Fibroblast of pulmonary artery (primary cell): ENCODE measurements at regions not wholly inside any gene's neighbourhood (a gene's known extent, or its start where the extent isn't known, plus 50 kb on each side); places are given as distances from the start of the nearest gene placed in this dataset.

Experiments used
- DNase-seq: peaks from one replicate; pipeline ENCODE4 v3.0.0-alpha.2; 2010; ENCODE audit warnings: low read depth
- H3K4me3 ChIP-seq: replicated peaks from 2 replicates; pipeline ENCODE4 v1.5.1; 2011; ENCODE audit warnings: low read depth, mild to moderate bottlenecking, control low read depth, low read length, moderate library complexity
- TF ChIP-seq, protein P1 (sequence below): IDR thresholded peaks from 2 replicates; pipeline ENCODE4 v1.5.1; 2011; ENCODE audit warnings: mild to moderate bottlenecking, control low read depth, low read length, inconsistent platforms; ENCODE audit errors: missing control alignments

- H3K4me3 ChIP-seq = no peak overlapping the region
- TF ChIP-seq, protein P1, sequence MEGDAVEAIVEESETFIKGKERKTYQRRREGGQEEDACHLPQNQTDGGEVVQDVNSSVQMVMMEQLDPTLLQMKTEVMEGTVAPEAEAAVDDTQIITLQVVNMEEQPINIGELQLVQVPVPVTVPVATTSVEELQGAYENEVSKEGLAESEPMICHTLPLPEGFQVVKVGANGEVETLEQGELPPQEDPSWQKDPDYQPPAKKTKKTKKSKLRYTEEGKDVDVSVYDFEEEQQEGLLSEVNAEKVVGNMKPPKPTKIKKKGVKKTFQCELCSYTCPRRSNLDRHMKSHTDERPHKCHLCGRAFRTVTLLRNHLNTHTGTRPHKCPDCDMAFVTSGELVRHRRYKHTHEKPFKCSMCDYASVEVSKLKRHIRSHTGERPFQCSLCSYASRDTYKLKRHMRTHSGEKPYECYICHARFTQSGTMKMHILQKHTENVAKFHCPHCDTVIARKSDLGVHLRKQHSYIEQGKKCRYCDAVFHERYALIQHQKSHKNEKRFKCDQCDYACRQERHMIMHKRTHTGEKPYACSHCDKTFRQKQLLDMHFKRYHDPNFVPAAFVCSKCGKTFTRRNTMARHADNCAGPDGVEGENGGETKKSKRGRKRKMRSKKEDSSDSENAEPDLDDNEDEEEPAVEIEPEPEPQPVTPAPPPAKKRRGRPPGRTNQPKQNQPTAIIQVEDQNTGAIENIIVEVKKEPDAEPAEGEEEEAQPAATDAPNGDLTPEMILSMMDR = no peak
Observed at GRCh38 chr5:173456751-173457171, 128.5 kb upstream of the STC2 start.

DNA sequence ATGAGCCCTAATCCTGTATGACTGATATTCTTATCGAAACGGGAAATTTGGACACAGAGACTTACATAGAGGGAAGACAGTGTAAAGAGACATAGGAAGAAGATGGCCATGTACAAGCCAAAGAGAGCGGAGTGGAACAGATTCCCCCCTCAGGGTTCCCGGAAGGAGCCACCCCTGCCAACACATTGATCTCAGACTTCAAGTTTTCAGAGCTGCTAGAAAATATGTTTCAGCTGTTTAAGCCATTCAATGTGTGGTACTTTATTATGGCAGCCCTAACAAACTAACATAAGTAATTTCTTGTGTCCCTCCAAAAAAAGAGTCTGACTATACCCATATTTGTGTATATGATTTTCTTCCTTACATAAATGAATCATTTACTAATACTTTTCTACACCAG lies 128.0 kb upstream of the STC2 start:
- TF ChIP-seq, protein P1 = no peak
- H3K4me3 ChIP-seq = no peak overlapping the region
- no peak for DNase-seq

More at GRCh38 chr5:173456751-173457171, 128.5 kb upstream of the STC2 start:
- DNase-seq = peak; percentile 30

- H3K4me3 ChIP-seq = no peak overlapping the region
- TF ChIP-seq, protein P1 = no peak
- DNase-seq = no peak
Observed at GRCh38 chr5:173455599-173455957, 127.4 kb upstream of the STC2 start.

- no peak overlapping the region for H3K4me3 ChIP-seq
- TF ChIP-seq, protein P1 = no peak
- DNase-seq = peak; percentile 97
Observed at GRCh38 chr5:173454736-173455598, 126.8 kb upstream of the STC2 start.

DNA sequence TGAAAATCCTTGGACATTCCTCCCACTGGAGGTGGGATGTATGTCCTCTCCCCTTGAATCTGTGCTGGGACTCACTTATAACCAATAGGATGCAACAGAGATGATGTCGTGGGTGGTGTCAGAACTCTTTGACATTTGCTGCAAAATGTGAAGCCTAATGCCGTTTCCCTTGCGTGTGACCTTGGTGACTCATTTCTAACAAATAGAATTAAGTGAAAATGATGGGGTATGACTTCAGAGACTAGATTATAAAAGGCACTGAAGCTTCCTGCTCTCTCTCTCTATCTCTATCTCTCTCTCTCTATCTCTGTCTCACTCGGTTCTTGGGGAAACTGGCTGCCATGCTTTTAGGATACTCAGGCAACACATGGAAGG lies 126.1 kb upstream of the STC2 start:
- TF ChIP-seq, protein P1 = no peak
- no peak overlapping the region for H3K4me3 ChIP-seq
- DNase-seq = peak; percentile 68

DNA sequence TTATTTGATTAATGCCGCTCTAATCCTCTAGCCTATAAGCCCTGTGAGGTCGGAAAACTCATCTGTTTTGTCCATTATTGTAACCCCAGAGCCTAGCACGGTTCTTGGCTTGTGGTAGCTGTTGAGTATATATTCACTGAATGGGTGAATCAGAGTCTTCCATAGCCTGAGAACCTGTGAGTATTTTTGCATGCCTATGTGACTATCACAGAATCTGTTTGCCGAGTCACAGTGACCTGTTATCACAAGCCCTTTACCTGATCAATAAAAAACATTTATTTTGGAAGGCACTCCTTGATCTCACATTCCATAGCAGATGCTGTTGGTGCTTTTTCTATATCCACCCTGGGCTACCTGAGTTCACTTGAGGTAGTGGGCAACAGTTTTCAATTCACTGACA lies 125.0 kb upstream of the STC2 start:
- TF ChIP-seq, protein P1 = no peak
- H3K4me3 ChIP-seq = no peak overlapping the region
- DNase-seq = no peak
